ENCODE measurements at regions not wholly inside any gene's neighbourhood (a gene's known extent, or its start where the extent isn't known, plus 50 kb on each side); places are given as distances from the start of the nearest gene placed in this dataset.

GRCh38 chr5:82748688-82749460, 328.3 kb downstream of the TMEM167A start:
- Histone ChIP-seq H3K9ac (ENCODE audit: low read depth, low read length) (peak overlapping the region; percentile 58), H3K27ac (ENCODE audit: low read length) (peak overlapping the region; percentile 99), H3K36me3 (ENCODE audit: insufficient read depth, low read length) (no peaks in the 10 kb centered on the region), H3K4me1 (ENCODE audit: insufficient read depth, low read length) (peaks cover 64% of the 10 kb centered on the region), H3K4me2 (ENCODE audit: insufficient read depth, low read length) (peak overlapping the region; percentile 54), H3K27me3 (ENCODE audit: insufficient read depth, low read length, poor library complexity) (no peaks in the 10 kb centered on the region), H2AFZ (ENCODE audit: low read depth, low read length) (peak overlapping the region; percentile 68), H4K20me1 (ENCODE audit: insufficient read depth, low read length) (no peaks in the 10 kb centered on the region), H3K79me2 (ENCODE audit: insufficient read depth, low read length) (no peaks in the 10 kb centered on the region), H3K9me3 (ENCODE audit: insufficient read depth, low read length, severe bottlenecking) (no peaks in the 10 kb centered on the region), H3K4me3 (ENCODE audit: low read depth in 1 of 2, low read length in 2 of 2) (peak overlapping the region in 1 of 2 experiments; percentile 36; a peak in 2 of 4 replicates)
- DNase-seq (peak; percentile 68), ATAC-seq (ENCODE audit: insufficient read depth, low read depth) (peak; percentile 82)
- TF ChIP-seq, protein P1, sequence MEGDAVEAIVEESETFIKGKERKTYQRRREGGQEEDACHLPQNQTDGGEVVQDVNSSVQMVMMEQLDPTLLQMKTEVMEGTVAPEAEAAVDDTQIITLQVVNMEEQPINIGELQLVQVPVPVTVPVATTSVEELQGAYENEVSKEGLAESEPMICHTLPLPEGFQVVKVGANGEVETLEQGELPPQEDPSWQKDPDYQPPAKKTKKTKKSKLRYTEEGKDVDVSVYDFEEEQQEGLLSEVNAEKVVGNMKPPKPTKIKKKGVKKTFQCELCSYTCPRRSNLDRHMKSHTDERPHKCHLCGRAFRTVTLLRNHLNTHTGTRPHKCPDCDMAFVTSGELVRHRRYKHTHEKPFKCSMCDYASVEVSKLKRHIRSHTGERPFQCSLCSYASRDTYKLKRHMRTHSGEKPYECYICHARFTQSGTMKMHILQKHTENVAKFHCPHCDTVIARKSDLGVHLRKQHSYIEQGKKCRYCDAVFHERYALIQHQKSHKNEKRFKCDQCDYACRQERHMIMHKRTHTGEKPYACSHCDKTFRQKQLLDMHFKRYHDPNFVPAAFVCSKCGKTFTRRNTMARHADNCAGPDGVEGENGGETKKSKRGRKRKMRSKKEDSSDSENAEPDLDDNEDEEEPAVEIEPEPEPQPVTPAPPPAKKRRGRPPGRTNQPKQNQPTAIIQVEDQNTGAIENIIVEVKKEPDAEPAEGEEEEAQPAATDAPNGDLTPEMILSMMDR (IDR thresholded peaks at IDR 0.05; ENCODE audit: borderline replicate concordance, extremely low read depth, low read length, poor library complexity, severe bottlenecking) = no peak
- TF ChIP-seq EZH2 (IDR thresholded peaks at IDR 0.05; ENCODE audit: borderline replicate concordance, low read depth, low read length, severe bottlenecking) = no peak

DNA sequence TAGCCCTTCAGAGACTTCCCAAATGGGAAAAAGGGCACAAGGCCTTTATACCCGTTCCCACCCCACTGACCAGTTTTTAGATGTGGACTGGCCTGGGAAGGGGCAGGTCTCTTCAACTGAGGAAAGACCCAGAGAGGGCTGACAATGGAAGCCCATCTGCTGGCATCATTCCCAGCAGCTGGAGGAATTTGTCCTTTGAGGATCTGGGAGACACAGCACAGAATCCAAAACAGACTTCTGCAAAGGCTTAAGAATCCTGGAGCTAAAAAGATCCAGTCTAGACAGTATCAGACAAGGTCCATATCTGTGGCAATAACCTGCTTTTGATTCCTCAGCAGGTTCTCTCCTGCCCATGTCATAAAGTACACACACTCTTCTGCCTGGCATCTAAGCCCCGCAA, 329.2 kb downstream of the TMEM167A start:
- Histone ChIP-seq H3K4me3 (ENCODE audit: low read depth in 1 of 2, low read length in 2 of 2) (peak overlapping the region in 1 of 2 experiments; percentile 36; a peak in 1 of 4 replicates), H3K27ac (ENCODE audit: low read length) (peak overlapping the region; percentile 99), H2AFZ (ENCODE audit: low read depth, low read length) (peak overlapping the region; percentile 68), H3K4me1 (ENCODE audit: insufficient read depth, low read length) (peaks cover 60% of the 10 kb centered on the region), H3K36me3 (ENCODE audit: insufficient read depth, low read length) (no peaks in the 10 kb centered on the region), H3K9ac (ENCODE audit: low read depth, low read length) (peak overlapping the region; percentile 58), H3K27me3 (ENCODE audit: insufficient read depth, low read length, poor library complexity) (no peaks in the 10 kb centered on the region), H3K9me3 (ENCODE audit: insufficient read depth, low read length, severe bottlenecking) (no peaks in the 10 kb centered on the region), H3K79me2 (ENCODE audit: insufficient read depth, low read length) (no peaks in the 10 kb centered on the region), H3K4me2 (ENCODE audit: insufficient read depth, low read length) (peak overlapping the region; percentile 54), H4K20me1 (ENCODE audit: insufficient read depth, low read length) (no peaks in the 10 kb centered on the region)
- peak; percentile 9 for ATAC-seq (ENCODE audit: insufficient read depth, low read depth)
- TF ChIP-seq, protein P1 (IDR thresholded peaks at IDR 0.05; ENCODE audit: borderline replicate concordance, extremely low read depth, low read length, poor library complexity, severe bottlenecking) = no peak
- TF ChIP-seq EZH2 (IDR thresholded peaks at IDR 0.05; ENCODE audit: borderline replicate concordance, low read depth, low read length, severe bottlenecking) = no peak
- DNase-seq = no peak

- DNase-seq (no peak), ATAC-seq (ENCODE audit: insufficient read depth, low read depth) (no peak)
- no peaks in the 10 kb centered on the region for H3K27me3 ChIP-seq (ENCODE audit: insufficient read depth, low read length, poor library complexity)
- H3K79me2 ChIP-seq (ENCODE audit: insufficient read depth, low read length) = no peaks in the 10 kb centered on the region
- no peak overlapping the region for H3K9ac ChIP-seq (ENCODE audit: low read depth, low read length)
- no peaks in the 10 kb centered on the region for H4K20me1 ChIP-seq (ENCODE audit: insufficient read depth, low read length)
- TF ChIP-seq, protein P1 (IDR thresholded peaks at IDR 0.05; ENCODE audit: borderline replicate concordance, extremely low read depth, low read length, poor library complexity, severe bottlenecking) = no peak
- no peak for TF ChIP-seq EZH2 (IDR thresholded peaks at IDR 0.05; ENCODE audit: borderline replicate concordance, low read depth, low read length, severe bottlenecking)
- H2AFZ ChIP-seq (ENCODE audit: low read depth, low read length) = no peak overlapping the region
- no peaks in the 10 kb centered on the region for H3K36me3 ChIP-seq (ENCODE audit: insufficient read depth, low read length)
- H3K4me2 ChIP-seq (ENCODE audit: insufficient read depth, low read length) = no peak overlapping the region
- H3K4me3 ChIP-seq (ENCODE audit: low read depth in 1 of 2, low read length in 2 of 2) = no peak overlapping the region
- H3K4me1 ChIP-seq (ENCODE audit: insufficient read depth, low read length) = peaks cover 49% of the 10 kb centered on the region
- no peak overlapping the region for H3K27ac ChIP-seq (ENCODE audit: low read length)
- H3K9me3 ChIP-seq (ENCODE audit: insufficient read depth, low read length, severe bottlenecking) = no peaks in the 10 kb centered on the region
These were observed 332.2 kb downstream of the TMEM167A start for GRCh38 chr5:82745016-82745415.

Data from DND-41 (cell line).